ENCODE measurements at regions not wholly inside any gene's neighbourhood (a gene's known extent, or its start where the extent isn't known, plus 50 kb on each side); places are given as distances from the start of the nearest gene placed in this dataset.
"Not testable (repeated sequence)": the region's sequence is repeated elsewhere in the genome, so short reads cannot be mapped to it uniquely, and the experiment has no call there.

- DNase-seq = no peak
- Histone ChIP-seq H3K27ac (ENCODE audit: insufficient read depth, low read length, poor library complexity, severe bottlenecking) (no peak overlapping the region), H3K27me3 (replicated peaks; ENCODE audit: control insufficient read depth, insufficient read depth, low read length, poor library complexity, severe bottlenecking) (no peaks in the 10 kb centered on the region), H3K9me3 (ENCODE audit: control insufficient read depth, low read length) (no peaks in the 10 kb centered on the region), H3K4me3 (ENCODE audit: insufficient read depth, low read depth, low read length, poor library complexity, severe bottlenecking) (no peak overlapping the region), H3K4me1 (ENCODE audit: control insufficient read depth, insufficient read depth, low read length, poor library complexity, severe bottlenecking) (no peaks in the 10 kb centered on the region), H3K36me3 (ENCODE audit: control insufficient read depth, insufficient read depth, low read length) (no peaks in the 10 kb centered on the region)
Measured at GRCh38 chr3:27614592-27614991, 107.5 kb downstream of the EOMES start.

- H3K27ac ChIP-seq (ENCODE audit: insufficient read depth, low read length, poor library complexity, severe bottlenecking) = no peak overlapping the region
- H3K4me3 ChIP-seq (ENCODE audit: insufficient read depth, low read depth, low read length, poor library complexity, severe bottlenecking) = no peak overlapping the region
- no peaks in the 10 kb centered on the region for H3K9me3 ChIP-seq (ENCODE audit: control insufficient read depth, low read length)
- no peaks in the 10 kb centered on the region for H3K36me3 ChIP-seq (ENCODE audit: control insufficient read depth, insufficient read depth, low read length)
- no peak for DNase-seq
- no peaks in the 10 kb centered on the region for H3K4me1 ChIP-seq (ENCODE audit: control insufficient read depth, insufficient read depth, low read length, poor library complexity, severe bottlenecking)
- H3K27me3 ChIP-seq (replicated peaks; ENCODE audit: control insufficient read depth, insufficient read depth, low read length, poor library complexity, severe bottlenecking) = no peaks in the 10 kb centered on the region
Measured at GRCh38 chr3:27613846-27614500, 108.2 kb downstream of the EOMES start.

- DNase-seq = no peak
- Histone ChIP-seq H3K9me3 (ENCODE audit: control insufficient read depth, low read length) (no peaks in the 10 kb centered on the region), H3K4me3 (ENCODE audit: insufficient read depth, low read depth, low read length, poor library complexity, severe bottlenecking) (no peak overlapping the region), H3K27me3 (replicated peaks; ENCODE audit: control insufficient read depth, insufficient read depth, low read length, poor library complexity, severe bottlenecking) (no peaks in the 10 kb centered on the region), H3K4me1 (ENCODE audit: control insufficient read depth, insufficient read depth, low read length, poor library complexity, severe bottlenecking) (no peaks in the 10 kb centered on the region), H3K27ac (ENCODE audit: insufficient read depth, low read length, poor library complexity, severe bottlenecking) (no peak overlapping the region), H3K36me3 (ENCODE audit: control insufficient read depth, insufficient read depth, low read length) (no peaks in the 10 kb centered on the region)
Measured at GRCh38 chr3:27610800-27611525, 111.2 kb downstream of the EOMES start.

- Histone ChIP-seq H3K9me3 (ENCODE audit: control insufficient read depth, low read length) (no peaks in the 10 kb centered on the region), H3K36me3 (ENCODE audit: control insufficient read depth, insufficient read depth, low read length) (no peaks in the 10 kb centered on the region), H3K4me1 (ENCODE audit: control insufficient read depth, insufficient read depth, low read length, poor library complexity, severe bottlenecking) (no peaks in the 10 kb centered on the region), H3K27ac (ENCODE audit: insufficient read depth, low read length, poor library complexity, severe bottlenecking) (no peak overlapping the region), H3K27me3 (replicated peaks; ENCODE audit: control insufficient read depth, insufficient read depth, low read length, poor library complexity, severe bottlenecking) (no peaks in the 10 kb centered on the region), H3K4me3 (ENCODE audit: insufficient read depth, low read depth, low read length, poor library complexity, severe bottlenecking) (no peak overlapping the region)
- DNase-seq = no peak
Measured at GRCh38 chr3:27607370-27607769, 114.8 kb downstream of the EOMES start.

- H3K36me3 ChIP-seq (ENCODE audit: control insufficient read depth, insufficient read depth, low read length) = no peaks in the 10 kb centered on the region
- no peak overlapping the region for H3K27ac ChIP-seq (ENCODE audit: insufficient read depth, low read length, poor library complexity, severe bottlenecking)
- no peaks in the 10 kb centered on the region for H3K27me3 ChIP-seq (replicated peaks; ENCODE audit: control insufficient read depth, insufficient read depth, low read length, poor library complexity, severe bottlenecking)
- H3K4me1 ChIP-seq (ENCODE audit: control insufficient read depth, insufficient read depth, low read length, poor library complexity, severe bottlenecking) = no peaks in the 10 kb centered on the region
- no peak for DNase-seq
- no peaks in the 10 kb centered on the region for H3K9me3 ChIP-seq (ENCODE audit: control insufficient read depth, low read length)
- no peak overlapping the region for H3K4me3 ChIP-seq (ENCODE audit: insufficient read depth, low read depth, low read length, poor library complexity, severe bottlenecking)
Measured at GRCh38 chr3:27606537-27606936, 115.6 kb downstream of the EOMES start.

GRCh38 chr3:27601311-27601710, 117.1 kb upstream of the SLC4A7 start:
- H3K27me3 ChIP-seq (replicated peaks; ENCODE audit: control insufficient read depth, insufficient read depth, low read length, poor library complexity, severe bottlenecking); H3K36me3 ChIP-seq (ENCODE audit: control insufficient read depth, insufficient read depth, low read length); H3K4me1 ChIP-seq (ENCODE audit: control insufficient read depth, insufficient read depth, low read length, poor library complexity, severe bottlenecking); H3K9me3 ChIP-seq (ENCODE audit: control insufficient read depth, low read length); H3K27ac ChIP-seq (ENCODE audit: insufficient read depth, low read length, poor library complexity, severe bottlenecking); DNase-seq; H3K4me3 ChIP-seq (ENCODE audit: insufficient read depth, low read depth, low read length, poor library complexity, severe bottlenecking): not testable (repeated sequence)

- not testable (repeated sequence) for H3K27me3 ChIP-seq (replicated peaks; ENCODE audit: control insufficient read depth, insufficient read depth, low read length, poor library complexity, severe bottlenecking); H3K4me1 ChIP-seq (ENCODE audit: control insufficient read depth, insufficient read depth, low read length, poor library complexity, severe bottlenecking); H3K27ac ChIP-seq (ENCODE audit: insufficient read depth, low read length, poor library complexity, severe bottlenecking); DNase-seq; H3K36me3 ChIP-seq (ENCODE audit: control insufficient read depth, insufficient read depth, low read length); H3K9me3 ChIP-seq (ENCODE audit: control insufficient read depth, low read length); H3K4me3 ChIP-seq (ENCODE audit: insufficient read depth, low read depth, low read length, poor library complexity, severe bottlenecking)
Measured at GRCh38 chr3:27599741-27600140, 115.6 kb upstream of the SLC4A7 start.

GRCh38 chr3:27596921-27597320, 112.7 kb upstream of the SLC4A7 start:
- peaks cover 4% of the 10 kb centered on the region for H3K4me1 ChIP-seq (ENCODE audit: control insufficient read depth, insufficient read depth, low read length, poor library complexity, severe bottlenecking)
- no peak overlapping the region for H3K27ac ChIP-seq (ENCODE audit: insufficient read depth, low read length, poor library complexity, severe bottlenecking)
- H3K4me3 ChIP-seq (ENCODE audit: insufficient read depth, low read depth, low read length, poor library complexity, severe bottlenecking) = no peak overlapping the region
- no peaks in the 10 kb centered on the region for H3K36me3 ChIP-seq (ENCODE audit: control insufficient read depth, insufficient read depth, low read length)
- H3K9me3 ChIP-seq (ENCODE audit: control insufficient read depth, low read length) = no peaks in the 10 kb centered on the region
- no peak for DNase-seq
- H3K27me3 ChIP-seq (replicated peaks; ENCODE audit: control insufficient read depth, insufficient read depth, low read length, poor library complexity, severe bottlenecking) = no peaks in the 10 kb centered on the region

- no peaks in the 10 kb centered on the region for H3K36me3 ChIP-seq (ENCODE audit: control insufficient read depth, insufficient read depth, low read length)
- peaks cover 9% of the 10 kb centered on the region for H3K4me1 ChIP-seq (ENCODE audit: control insufficient read depth, insufficient read depth, low read length, poor library complexity, severe bottlenecking)
- DNase-seq = no peak
- H3K9me3 ChIP-seq (ENCODE audit: control insufficient read depth, low read length) = no peaks in the 10 kb centered on the region
- H3K4me3 ChIP-seq (ENCODE audit: insufficient read depth, low read depth, low read length, poor library complexity, severe bottlenecking) = no peak overlapping the region
- no peaks in the 10 kb centered on the region for H3K27me3 ChIP-seq (replicated peaks; ENCODE audit: control insufficient read depth, insufficient read depth, low read length, poor library complexity, severe bottlenecking)
- no peak overlapping the region for H3K27ac ChIP-seq (ENCODE audit: insufficient read depth, low read length, poor library complexity, severe bottlenecking)
Measured at GRCh38 chr3:27596334-27596841, 112.2 kb upstream of the SLC4A7 start.

GRCh38 chr3:27594096-27594690, 110.0 kb upstream of the SLC4A7 start:
- H3K27ac ChIP-seq (ENCODE audit: insufficient read depth, low read length, poor library complexity, severe bottlenecking) = no peak overlapping the region
- no peak for DNase-seq
- H3K36me3 ChIP-seq (ENCODE audit: control insufficient read depth, insufficient read depth, low read length) = no peaks in the 10 kb centered on the region
- H3K9me3 ChIP-seq (ENCODE audit: control insufficient read depth, low read length) = no peaks in the 10 kb centered on the region
- no peak overlapping the region for H3K4me3 ChIP-seq (ENCODE audit: insufficient read depth, low read depth, low read length, poor library complexity, severe bottlenecking)
- H3K4me1 ChIP-seq (ENCODE audit: control insufficient read depth, insufficient read depth, low read length, poor library complexity, severe bottlenecking) = peaks cover 22% of the 10 kb centered on the region
- no peaks in the 10 kb centered on the region for H3K27me3 ChIP-seq (replicated peaks; ENCODE audit: control insufficient read depth, insufficient read depth, low read length, poor library complexity, severe bottlenecking)

All from effector memory CD4-positive, alpha-beta T cell (primary cell).